Suprapubic skin (tissue), 4 donors: ENCODE measurements at regions not wholly inside any gene's neighbourhood (a gene's known extent, or its start where the extent isn't known, plus 50 kb on each side); places are given as distances from the start of the nearest gene placed in this dataset.
"Not testable (repeated sequence)": the region's sequence is repeated elsewhere in the genome, so short reads cannot be mapped to it uniquely, and the experiment has no call there.

Experiments used
- DNase-seq, 2 donors: peaks; one replicate each; pipeline ENCODE4 v3.0.0-alpha.2; 2019; ENCODE audit warnings: low spot score in 2 of 2
- H3K27ac ChIP-seq: fragments of 200-600 bp; sonication (generic); one replicate; pipeline ENCODE4 v1.5.1; 2019
- H3K27me3 ChIP-seq: fragments of 200-600 bp; sonication (generic); one replicate; pipeline ENCODE4 v1.5.1; 2019
- H3K36me3 ChIP-seq: fragments of 200-600 bp; sonication (generic); one replicate; pipeline ENCODE4 v1.5.1; 2019
- H3K4me1 ChIP-seq: fragments of 200-600 bp; sonication (generic); one replicate; pipeline ENCODE4 v1.5.1; 2019
- H3K4me3 ChIP-seq: fragments of 200-600 bp; sonication (generic); one replicate; pipeline ENCODE4 v1.5.1; 2019; ENCODE audit warnings: mild to moderate bottlenecking
- H3K9me3 ChIP-seq: fragments of 200-600 bp; sonication (generic); one replicate; pipeline ENCODE4 v1.5.1; 2019
- CTCF ChIP-seq, 2 donors: fragments of 200-600 bp in 1 of 2; fragments of 450-650 bp in 1 of 2; sonication (generic) in 1 of 2; IDR thresholded peaks; one replicate each; pipeline ENCODE4 v1.5.1; 2016 to 2019; ENCODE audit warnings: antibody characterized with exemption in 2 of 2, mild to moderate bottlenecking in 1 of 2, moderate library complexity in 1 of 2
- EP300 ChIP-seq: sonication (generic); formaldehyde crosslinking; IDR thresholded peaks from one replicate; pipeline ENCODE4 v1.6.1; 2017; ENCODE audit warnings: antibody characterized with exemption
- POLR2A ChIP-seq, 2 donors: fragments of 450-650 bp; IDR thresholded peaks; one replicate each; pipeline ENCODE4 v1.6.1; 2017; ENCODE audit warnings: antibody characterized with exemption in 2 of 2, mild to moderate bottlenecking in 2 of 2, moderate library complexity in 2 of 2
- POLR2AphosphoS5 ChIP-seq, 3 donors: sonication (generic); formaldehyde crosslinking; IDR thresholded peaks; one replicate each; pipeline ENCODE4 v1.6.1; 2017; ENCODE audit warnings: antibody characterized with exemption in 3 of 3
- WGBS: methylation state at CpG from one replicate; pipeline ENCODE4 v1.1.5; 2018; 5-methylcytosine and 5-hydroxymethylcytosine counted together

GRCh38 chr10:33600381-33600780 lies 265.9 kb upstream of the NRP1 start:
- Histone ChIP-seq H3K4me1 (no peaks in the 10 kb centered on the region), H3K4me3 (no peak overlapping the region), H3K36me3 (no peaks in the 10 kb centered on the region), H3K27ac (no peak overlapping the region), H3K9me3 (no peaks in the 10 kb centered on the region), H3K27me3 (no peaks in the 10 kb centered on the region)
- no peak for DNase-seq
- WGBS = 65% methylated on average over 3 of the region's 3 CpGs
- TF ChIP-seq POLR2AphosphoS5 (IDR thresholded peaks at IDR 0.05) = no peak
- no peak for TF ChIP-seq EP300
- no peak for TF ChIP-seq POLR2A (IDR thresholded peaks at IDR 0.05)
- no peak for TF ChIP-seq CTCF (IDR thresholded peaks at IDR 0.05)

- WGBS = 85% methylated on average over 6 of the region's 6 CpGs
- no peak for DNase-seq
- no peaks in the 10 kb centered on the region for H3K27me3 ChIP-seq
Measured at GRCh38 chr10:33596422-33596821, 262.0 kb upstream of the NRP1 start.

GRCh38 chr10:33594475-33594874 lies 260.0 kb upstream of the NRP1 start:
- Histone ChIP-seq H3K9me3 (no peaks in the 10 kb centered on the region), H3K27me3 (no peaks in the 10 kb centered on the region), H3K27ac (no peak overlapping the region), H3K4me3 (no peak overlapping the region), H3K36me3 (no peaks in the 10 kb centered on the region), H3K4me1 (no peaks in the 10 kb centered on the region)
- TF ChIP-seq POLR2AphosphoS5 (IDR thresholded peaks at IDR 0.05) = no peak
- no peak for TF ChIP-seq POLR2A (IDR thresholded peaks at IDR 0.05)
- TF ChIP-seq EP300 = no peak
- no peak for TF ChIP-seq CTCF (IDR thresholded peaks at IDR 0.05)
- no peak for DNase-seq
- 63% methylated on average over 8 of the region's 8 CpGs for WGBS

More at GRCh38 chr10:33596422-33596821, 262.0 kb upstream of the NRP1 start:
- no peak overlapping the region for H3K27ac ChIP-seq
- H3K9me3 ChIP-seq = no peaks in the 10 kb centered on the region
- TF ChIP-seq CTCF (IDR thresholded peaks at IDR 0.05) (no peak), EP300 (no peak), POLR2AphosphoS5 (IDR thresholded peaks at IDR 0.05) (no peak), POLR2A (IDR thresholded peaks at IDR 0.05) (no peak)
- no peak overlapping the region for H3K4me3 ChIP-seq
- H3K36me3 ChIP-seq = no peaks in the 10 kb centered on the region
- H3K4me1 ChIP-seq = no peaks in the 10 kb centered on the region

- Histone ChIP-seq H3K4me3 (no peak overlapping the region), H3K27me3 (no peaks in the 10 kb centered on the region), H3K4me1 (no peaks in the 10 kb centered on the region), H3K9me3 (no peaks in the 10 kb centered on the region), H3K36me3 (no peaks in the 10 kb centered on the region), H3K27ac (no peak overlapping the region)
- WGBS = 88% methylated on average over 5 of the region's 5 CpGs
- TF ChIP-seq POLR2A (IDR thresholded peaks at IDR 0.05) (no peak), POLR2AphosphoS5 (IDR thresholded peaks at IDR 0.05) (no peak), CTCF (IDR thresholded peaks at IDR 0.05) (no peak), EP300 (no peak)
- no peak for DNase-seq
Measured at GRCh38 chr10:33588974-33589600, 254.6 kb upstream of the NRP1 start.

- H3K9me3 ChIP-seq, DNase-seq, H3K36me3 ChIP-seq, H3K4me1 ChIP-seq, H3K27me3 ChIP-seq, H3K27ac ChIP-seq, H3K4me3 ChIP-seq: not testable (repeated sequence)
- WGBS = 76% methylated on average over 3 of the region's 3 CpGs
Measured at GRCh38 chr10:33584596-33584995, 250.1 kb upstream of the NRP1 start.

- Histone ChIP-seq H3K27me3 (no peaks in the 10 kb centered on the region), H3K4me3 (no peak overlapping the region), H3K27ac (no peak overlapping the region), H3K4me1 (no peaks in the 10 kb centered on the region), H3K9me3 (no peaks in the 10 kb centered on the region), H3K36me3 (no peaks in the 10 kb centered on the region)
- TF ChIP-seq EP300 (no peak), POLR2A (IDR thresholded peaks at IDR 0.05) (no peak), POLR2AphosphoS5 (IDR thresholded peaks at IDR 0.05) (no peak), CTCF (IDR thresholded peaks at IDR 0.05) (no peak)
- WGBS = 59% methylated on average over 3 of the region's 3 CpGs
- no peak for DNase-seq
Measured at GRCh38 chr10:33579996-33580395, 245.5 kb upstream of the NRP1 start.
